Kidney capillary endothelial cell (primary cell): ENCODE measurements at regions not wholly inside any gene's neighbourhood (a gene's known extent, or its start where the extent isn't known, plus 50 kb on each side); places are given as distances from the start of the nearest gene placed in this dataset.
"Not testable (repeated sequence)": the region's sequence is repeated elsewhere in the genome, so short reads cannot be mapped to it uniquely, and the experiment has no call there.

Experiments used
- DNase-seq: peaks from one replicate; pipeline ENCODE4 v3.0.0-alpha.2; 2018; ENCODE audit warnings: low spot score

DNA sequence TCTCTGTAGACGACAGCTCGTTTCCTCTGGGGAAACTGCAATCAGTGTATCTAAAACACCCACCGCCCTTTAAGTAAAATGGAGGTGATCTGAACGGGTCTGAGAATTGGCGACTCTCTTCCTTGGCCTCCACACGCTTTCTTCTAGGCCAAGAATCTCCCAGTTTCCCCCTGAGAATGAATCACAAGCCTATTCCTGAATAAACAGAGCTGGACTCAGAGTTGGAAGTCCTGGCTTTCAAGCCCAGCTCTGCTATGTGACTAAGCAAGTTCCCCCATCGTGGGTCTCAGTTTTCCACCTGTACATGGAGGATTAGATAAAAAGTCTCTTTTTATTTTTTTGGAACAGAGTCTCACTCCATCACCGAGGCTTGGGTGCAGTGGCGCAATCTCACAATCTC is 200.4 kb downstream of the MN1 start:
- no peak for DNase-seq

- DNase-seq, result no peak
Measured at GRCh38 chr22:27602390-27602789, 199.2 kb downstream of the MN1 start.

GRCh38 chr22:27603111-27603799 is 198.3 kb downstream of the MN1 start:
- no peak for DNase-seq

DNA sequence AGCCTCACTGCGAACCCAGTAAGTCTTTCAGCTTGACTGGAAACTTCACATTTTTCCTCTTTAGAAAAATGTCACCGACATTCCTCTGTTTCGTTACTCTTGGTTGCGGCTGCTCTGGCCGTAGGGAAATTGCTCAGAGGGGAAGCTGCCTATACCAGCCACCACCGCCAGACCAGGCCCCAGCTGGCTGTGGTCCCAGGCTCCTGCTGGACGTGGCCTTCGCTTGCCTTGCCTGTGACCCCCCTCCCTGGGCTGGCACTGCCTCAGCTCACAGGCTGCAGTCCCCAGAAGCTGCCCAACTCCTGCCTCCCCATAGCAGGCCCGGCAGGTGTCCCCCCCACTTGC is 197.8 kb downstream of the MN1 start:
- DNase-seq, result no peak

GRCh38 chr22:27605390-27605789 is 196.2 kb downstream of the MN1 start:
- no peak for DNase-seq

GRCh38 chr22:27607750-27608149 is 193.8 kb downstream of the MN1 start:
- not testable (repeated sequence) for DNase-seq

DNA sequence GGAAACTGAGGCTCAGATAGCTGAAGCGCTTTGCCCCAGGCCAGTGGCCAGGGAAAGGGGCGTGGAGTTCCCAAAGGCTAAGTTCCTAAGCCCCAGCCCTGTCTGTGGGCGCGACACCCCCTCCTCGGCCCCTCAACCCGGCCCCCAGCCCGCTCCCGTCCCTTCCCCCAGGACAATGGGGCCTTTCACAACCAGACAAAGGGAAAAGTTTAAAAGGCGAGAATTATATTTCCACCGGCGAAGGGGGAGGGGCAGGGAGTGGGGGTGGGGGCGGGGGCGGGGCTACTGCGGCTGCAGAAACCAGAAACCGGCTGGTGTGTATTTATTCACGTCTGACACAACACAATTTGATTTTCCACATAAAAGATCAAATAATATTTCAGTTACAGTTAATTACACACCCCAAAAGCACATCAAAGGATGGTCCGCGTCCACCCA is 192.1 kb downstream of the MN1 start:
- DNase-seq, result no peak

DNA sequence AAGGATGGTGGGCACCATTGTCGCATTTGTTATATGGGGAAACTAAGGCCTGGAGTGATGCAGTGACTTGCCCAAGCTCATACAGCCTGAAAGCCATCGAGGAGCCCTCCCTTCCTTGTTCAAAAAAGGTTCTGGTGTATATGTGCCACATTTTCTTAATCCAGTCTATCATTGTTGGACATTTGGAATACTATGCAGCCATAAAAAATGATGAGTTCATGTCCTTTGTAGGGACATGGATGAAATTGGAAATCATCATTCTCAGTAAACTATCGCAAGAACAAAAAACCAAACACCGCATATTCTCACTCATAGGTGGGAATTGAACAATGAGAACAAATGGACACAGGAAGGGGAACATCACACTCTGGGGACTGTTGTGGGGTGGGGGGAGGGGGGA is 191.4 kb downstream of the MN1 start:
- not testable (repeated sequence) for DNase-seq

DNA sequence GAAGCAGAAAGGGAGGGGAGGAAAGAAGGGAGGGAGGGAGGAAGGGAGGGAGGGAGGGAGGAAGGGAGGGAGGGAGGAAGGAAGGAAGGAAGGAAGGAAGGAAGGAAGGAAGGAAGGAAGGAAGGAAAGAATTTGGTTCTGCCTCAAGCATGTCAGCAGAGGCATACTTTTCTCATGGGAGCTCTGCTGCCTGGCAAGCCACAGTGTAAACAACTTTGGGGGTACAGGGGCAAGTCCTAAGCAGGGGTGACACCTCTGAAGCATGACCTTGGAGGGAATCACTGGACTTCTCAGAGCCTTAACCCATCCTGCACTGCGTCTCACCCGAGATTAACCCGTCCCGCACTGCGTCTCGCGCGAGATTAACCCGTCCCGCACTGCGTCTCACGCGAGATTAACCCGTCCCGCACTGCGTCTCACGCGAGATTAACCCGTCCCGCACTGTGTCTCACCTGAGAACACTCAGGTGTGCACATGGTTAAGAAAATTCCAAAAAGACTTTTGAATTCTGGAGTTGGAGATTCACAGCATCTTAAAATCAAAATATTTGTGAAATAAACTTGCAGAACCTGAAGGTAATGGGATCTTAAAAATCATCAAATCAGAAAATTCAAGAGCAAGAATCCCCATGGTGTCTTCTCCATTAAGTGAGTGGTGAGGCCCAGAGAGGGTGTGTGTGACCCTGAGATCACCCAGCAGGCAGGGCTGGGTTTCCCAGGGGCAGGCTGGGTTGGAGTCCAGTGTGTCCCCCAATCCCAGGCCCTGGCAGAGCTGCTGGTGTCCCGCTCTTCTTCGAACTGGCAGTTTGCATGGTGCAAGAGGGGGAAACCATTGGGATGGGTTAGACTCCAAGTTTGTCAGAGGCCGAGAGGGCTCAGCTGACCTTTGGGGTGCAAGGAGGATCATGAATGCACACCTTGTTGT is 190.4 kb downstream of the MN1 start:
- no peak for DNase-seq

DNA sequence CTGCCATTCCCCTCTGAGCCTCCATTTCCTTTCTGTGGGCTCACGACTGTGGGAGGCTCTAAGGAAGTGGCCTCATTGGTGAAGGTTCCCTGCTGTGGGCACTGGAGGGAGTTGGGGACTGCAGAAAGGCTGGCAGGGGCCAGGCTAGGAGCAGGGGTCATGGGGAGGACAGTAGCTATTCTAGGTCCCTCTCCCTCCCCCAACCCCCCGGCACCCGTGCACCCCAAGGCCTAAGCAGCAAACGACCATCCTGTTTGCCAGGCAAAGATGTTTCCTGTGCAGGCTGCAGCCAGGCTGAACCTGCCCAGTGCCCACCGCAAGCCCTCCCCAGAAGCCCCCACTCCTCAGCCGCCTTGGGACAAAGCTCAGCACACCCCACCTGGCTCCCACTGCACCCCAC is 189.4 kb downstream of the MN1 start:
- no peak for DNase-seq

DNA sequence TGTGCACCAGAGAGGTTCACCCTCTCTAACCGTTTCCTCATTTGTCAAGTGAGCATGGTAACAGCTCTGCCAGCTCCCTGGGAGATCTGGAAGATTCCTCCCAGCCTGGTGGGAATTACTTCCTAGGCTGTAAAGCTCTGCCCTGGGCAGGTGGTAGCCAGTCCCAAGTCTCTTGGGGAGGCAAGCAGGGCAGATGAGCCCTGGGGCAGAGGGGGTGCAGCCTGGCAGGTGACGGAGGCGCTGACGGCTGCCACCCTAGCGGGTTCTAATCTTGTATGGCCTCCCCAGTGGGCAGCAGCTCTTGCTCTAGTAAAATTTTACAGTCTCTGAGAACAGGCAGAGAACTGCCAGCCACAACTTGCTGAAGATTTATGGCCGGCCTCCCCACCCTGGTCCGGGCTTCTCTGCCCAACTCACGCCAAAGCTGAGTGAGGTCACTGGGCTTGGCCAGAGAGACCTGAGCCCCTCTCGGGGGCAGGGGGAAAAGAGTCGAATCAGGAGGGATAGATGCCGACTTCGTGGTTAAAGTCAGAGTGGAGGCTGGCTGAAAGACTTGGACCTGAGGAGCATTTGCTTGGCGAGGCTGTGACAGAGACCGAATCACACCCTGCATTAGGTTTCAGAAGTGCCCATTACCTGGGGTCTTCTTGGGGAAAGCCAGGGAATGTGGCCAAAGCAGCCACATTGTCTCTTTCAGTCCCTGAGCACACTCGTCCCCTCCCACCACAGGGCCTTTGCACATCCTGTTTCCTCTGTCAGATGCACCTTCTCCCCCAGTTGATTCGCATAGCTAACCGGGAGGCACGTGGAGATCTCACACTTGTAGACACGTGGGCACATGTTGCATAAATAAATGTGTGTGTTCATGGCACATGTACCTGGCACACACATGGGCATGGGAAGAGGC is 188.2 kb downstream of the MN1 start:
- no peak for DNase-seq

DNA sequence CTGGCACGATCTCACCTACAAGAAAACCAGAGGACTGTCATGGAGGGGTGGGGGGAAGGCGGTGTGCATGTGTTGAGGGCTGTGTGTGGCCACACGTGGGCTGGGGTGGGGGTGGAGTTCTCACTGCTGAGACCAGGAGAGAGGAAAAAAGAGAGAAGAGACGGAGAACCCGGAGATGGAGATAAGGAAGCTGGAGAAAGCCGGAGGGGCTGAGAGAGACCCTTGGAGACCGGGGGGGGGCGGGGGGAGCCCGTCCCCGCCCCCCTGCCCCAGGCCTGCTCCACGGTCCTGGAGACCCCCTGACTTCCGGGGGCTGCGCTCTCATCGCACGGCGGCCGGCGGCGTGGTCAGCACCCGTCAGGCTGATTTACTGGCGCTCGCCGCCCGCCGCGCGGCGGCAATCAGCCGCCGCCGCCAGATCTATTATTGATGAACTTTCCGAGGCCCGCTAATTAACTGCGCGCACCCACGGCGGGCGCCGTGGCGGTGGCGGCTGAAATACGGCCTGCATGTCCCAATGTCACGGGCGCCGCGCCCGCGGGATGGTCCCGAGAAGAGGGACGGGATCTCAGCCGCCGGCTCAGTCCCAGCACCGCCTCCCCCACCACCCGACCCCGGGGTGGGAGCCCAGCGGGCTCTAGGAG is 187.4 kb downstream of the MN1 start:
- no peak for DNase-seq

DNA sequence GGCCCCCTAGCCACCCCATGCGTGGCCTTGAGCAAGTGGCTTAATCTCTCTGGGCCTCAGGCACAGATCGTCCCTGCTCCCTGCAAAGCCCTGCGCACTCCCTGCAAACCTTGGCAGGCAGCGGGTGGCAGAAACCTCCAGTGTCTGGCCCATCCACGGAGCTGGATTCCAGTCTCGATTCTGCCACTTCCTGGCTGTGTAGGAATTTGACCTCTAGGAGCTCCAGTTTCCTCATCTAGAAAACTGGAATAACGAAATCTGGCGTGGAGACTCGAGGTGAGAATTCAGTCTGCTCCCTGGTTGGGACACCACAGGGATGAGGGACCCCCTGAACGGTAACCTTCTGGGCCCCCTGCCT is 186.9 kb downstream of the MN1 start:
- DNase-seq, result no peak

DNA sequence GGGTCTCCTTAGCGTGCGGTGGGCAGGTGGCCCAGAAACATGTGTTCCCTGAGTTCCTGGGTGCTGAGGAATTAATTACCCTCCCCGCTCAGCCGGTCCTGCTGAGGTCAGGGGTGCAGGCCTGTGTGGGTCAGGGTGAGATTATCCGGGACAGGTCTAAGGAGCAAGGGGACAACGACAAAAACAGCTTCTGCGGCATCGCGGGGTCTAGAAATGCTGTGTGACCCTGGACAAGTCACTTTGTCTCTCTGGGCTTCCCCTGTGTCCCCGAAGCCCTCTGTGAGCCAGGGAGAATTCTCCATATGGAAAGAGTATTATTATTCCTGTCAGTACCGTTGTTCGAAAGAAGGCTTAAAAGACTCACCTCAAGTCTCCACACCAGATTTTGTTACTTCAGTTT is 186.1 kb downstream of the MN1 start:
- DNase-seq, result no peak

- no peak for DNase-seq
Measured at GRCh38 chr22:27616033-27616432, 185.5 kb downstream of the MN1 start.

DNA sequence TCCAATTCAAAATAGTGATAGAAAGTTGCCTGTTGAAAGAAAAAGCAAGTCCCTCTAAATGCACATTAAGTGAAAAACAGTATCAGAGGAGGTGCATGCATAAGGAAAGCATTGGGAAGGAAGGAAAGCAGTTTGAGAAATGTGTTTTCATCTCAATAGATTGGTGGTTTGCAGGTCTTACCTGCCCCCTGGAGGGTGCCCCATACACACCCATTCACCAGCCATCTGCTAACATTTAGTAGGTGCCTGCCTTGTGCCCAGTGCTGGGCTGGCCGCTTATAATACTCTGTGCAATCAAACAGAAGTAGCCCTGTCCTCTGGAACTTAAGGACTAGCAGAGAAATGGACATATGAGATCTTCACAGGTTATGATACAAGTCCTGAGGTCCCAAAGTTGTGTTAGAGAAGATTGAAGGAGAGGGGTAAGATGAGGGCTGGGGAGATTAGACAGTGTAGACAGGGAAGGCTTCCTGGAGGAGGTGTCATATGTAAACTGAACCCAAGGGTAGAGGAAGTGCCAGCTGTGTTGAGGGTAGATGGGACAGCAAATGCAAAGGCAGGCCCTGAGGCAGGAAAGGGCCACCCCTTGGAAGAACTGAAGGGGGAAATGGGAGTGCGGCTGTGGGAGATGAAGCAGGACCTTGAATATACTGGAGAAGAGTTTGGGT is 184.2 kb downstream of the MN1 start:
- no peak for DNase-seq

DNA sequence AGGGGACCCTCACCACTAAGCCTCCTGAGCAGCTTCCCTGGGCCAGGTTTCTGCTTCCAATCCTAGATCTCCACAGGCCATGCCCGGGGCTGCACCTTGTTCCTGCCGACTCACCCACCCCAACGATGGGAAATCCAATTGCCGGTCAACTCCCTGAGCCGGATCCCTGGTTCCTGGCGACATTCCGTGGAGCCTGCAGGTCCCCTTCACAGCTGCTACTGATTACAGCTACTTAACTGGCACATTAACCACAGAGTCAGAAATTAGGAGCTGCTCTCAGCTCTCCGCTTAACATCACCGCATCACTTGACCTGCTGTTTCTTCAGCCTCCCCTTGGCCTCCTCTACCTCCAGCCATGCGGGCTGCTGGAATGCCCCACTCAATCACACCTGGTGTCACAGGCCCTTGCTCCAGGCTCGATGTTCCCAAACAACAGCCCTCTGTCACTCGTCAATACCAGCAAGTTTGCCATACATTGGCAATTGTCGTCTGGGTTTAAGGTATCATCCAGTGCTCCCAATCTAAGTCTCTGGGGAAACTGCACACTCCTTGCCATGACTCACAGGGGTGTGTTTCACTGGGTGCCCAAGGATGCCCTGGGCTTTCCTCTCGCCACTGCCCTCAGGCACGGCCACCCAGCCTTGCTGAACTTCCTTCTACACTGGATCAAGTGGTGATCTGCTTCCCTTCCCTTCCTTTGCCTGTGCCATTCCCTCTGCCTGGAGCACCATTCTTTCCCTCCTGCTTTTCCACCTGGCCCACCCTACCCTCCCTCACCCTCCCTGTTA is 181.0 kb downstream of the MN1 start:
- DNase-seq, result no peak

DNA sequence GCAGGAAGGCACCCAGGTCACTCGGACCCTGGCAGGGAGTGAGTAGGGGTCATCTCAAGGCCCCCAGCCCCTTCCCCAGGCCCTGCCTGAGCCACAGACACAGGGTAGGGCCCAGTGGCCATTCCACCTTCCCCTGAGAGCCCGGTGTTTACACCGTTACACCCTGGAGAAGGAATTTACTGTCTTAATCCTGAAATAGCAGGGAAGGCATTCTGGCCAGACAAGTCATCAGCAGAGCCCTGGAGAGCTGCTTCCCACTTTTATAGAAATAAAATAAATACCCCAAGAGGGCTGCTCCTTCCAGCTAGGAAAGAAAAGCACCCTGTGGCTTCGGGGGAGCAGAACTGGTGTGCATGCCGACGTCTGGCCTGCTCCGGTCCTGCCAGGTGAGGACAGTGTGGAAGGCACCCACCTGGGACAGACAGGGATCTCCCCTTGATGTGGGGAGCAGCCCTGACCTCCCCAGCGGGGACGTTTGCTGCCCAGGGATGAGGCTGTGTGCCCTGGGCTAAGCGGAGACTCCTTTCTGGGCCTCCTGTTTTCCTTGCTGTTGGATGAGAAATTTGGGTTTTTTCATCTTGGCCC is 180.0 kb downstream of the MN1 start:
- no peak for DNase-seq

GRCh38 chr22:27624042-27624441 is 177.5 kb downstream of the MN1 start:
- no peak for DNase-seq

GRCh38 chr22:27624705-27625104 is 176.9 kb downstream of the MN1 start:
- DNase-seq, result no peak
